SH-SY5Y (cell line): ENCODE measurements at regions not wholly inside any gene's neighbourhood (a gene's known extent, or its start where the extent isn't known, plus 50 kb on each side); places are given as distances from the start of the nearest gene placed in this dataset.

ENCODE experiments used
- GATA2 ChIP-seq: IDR thresholded peaks from 2 replicates; pipeline ENCODE4 v1.6.1; 2011; ENCODE audit warnings: mild to moderate bottlenecking, low read depth, low read length
- GATA3 ChIP-seq: IDR thresholded peaks from 2 replicates; pipeline ENCODE4 v1.6.1; 2011; ENCODE audit warnings: low read depth, mild to moderate bottlenecking, low read length, moderate library complexity

DNA sequence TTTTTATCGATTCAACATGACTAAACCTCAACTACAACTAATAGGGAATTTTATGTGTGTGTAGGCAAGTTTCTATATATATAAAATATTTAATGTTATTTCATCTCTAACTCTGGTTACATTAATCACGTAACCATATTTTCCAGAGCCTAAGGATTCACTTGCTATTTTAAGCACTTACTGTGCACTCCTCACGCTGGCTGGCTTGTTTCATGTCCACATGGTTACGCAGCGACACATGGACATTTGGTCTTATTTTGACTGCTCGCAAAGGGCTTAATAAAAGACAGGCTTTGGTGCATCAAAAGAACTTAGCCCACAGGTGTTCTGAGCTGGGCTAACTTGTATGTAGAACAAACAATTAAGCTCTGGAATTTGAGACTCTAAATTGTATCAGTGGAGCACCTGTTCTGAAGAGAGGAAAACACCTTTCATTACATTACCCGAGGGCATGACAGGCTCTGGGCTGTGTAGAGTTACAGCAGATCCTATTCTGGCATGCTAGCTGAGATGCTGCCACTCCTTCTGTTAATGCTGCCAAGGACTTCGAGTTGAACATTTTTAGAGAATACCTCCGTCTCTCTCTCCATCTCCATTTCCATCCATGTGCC is 130.0 kb upstream of the NR2F2 start:
- TF ChIP-seq GATA2 (no peak), GATA3 (no peak)

DNA sequence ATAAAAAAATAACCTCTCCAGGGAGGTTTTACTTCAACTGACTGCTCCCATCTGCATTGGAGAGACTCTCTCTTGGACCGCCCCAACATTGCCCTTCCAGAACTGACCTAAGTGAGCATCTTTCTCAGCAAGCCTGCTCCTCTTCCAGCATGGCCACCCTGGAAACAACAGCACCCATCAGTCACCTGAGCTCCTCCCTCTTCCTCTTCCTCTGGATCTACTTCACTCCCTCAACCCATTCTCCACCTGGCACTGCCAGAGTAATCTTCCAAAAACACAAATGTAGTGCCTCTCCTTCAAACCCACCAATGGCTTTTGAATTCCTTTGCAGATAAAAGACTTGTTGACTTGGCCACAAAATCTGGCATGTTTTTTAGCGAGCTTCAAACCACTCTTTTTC is 128.8 kb upstream of the NR2F2 start:
- TF ChIP-seq GATA3 (no peak), GATA2 (no peak)

DNA sequence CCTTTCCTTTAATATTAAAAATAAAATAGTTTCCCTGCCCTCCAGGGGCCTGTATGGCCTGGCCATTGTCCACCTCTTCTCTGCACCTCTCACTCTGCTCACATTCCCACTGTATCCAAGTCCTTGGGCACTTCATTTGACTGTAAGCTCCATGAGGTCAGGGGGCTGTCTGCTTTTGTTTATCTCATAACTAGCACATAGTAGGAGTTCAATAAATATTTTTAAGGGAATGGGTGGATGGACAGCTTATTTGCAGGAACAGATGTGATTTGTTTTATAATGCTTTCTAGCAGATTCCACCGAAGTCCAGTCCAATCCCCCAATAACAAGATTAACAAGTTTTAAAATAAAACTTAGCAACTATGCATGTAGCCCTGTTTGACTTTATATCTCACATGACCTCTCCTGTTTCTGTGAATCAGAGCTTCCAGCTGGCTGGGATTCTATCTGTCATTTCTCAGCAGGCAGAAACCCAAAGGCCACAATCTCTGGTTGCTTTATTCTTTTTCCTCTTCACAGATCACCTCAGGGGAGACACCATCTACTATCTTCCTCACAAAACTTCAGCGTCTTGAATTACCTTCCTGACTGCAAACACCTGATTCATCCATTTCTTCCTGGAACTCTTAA is 123.0 kb upstream of the NR2F2 start:
- TF ChIP-seq GATA3, result no peak
- TF ChIP-seq GATA2, result no peak

DNA sequence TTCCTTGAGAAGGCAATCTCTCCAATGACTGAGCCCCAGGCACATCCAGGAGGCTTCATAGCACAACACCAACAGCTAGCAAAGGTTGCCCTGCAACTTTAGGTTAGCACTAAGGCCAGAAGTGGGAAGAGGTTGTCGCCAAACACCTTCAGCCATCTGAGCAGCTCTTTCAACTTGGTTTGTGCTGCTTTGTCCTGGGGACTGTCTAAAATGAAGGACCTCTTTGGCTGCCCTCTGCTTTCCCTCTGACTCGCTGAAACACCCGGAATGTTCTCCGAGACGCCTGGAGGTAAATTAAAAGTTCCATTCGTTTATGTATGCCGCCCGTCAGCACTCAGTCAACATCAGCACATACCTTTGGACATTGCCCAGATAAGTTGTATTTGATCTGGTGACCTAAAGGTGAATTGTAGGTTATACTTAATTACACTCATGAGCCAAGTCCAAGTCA is 121.2 kb upstream of the NR2F2 start:
- TF ChIP-seq GATA2, result no peak
- TF ChIP-seq GATA3, result no peak

DNA sequence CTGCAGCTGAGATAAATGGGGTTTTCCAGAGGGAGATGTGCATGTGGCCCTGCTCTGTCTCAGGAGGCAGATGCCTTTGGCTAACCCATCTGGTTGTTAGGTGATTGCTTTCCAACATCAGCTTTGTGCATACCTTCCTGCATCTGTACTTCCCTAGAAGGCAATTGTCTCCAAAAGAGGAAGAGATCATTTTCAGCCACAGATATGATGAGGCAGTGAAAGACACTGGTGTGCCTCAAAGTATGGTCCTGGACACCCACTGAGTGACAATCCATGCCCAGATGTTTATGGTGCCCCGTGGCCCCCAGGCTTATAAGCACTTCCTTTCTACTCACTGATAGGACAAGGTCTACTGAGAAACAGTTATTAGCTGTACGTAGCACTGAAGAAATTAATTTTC is 117.5 kb upstream of the NR2F2 start:
- TF ChIP-seq GATA2 (no peak), GATA3 (no peak)

DNA sequence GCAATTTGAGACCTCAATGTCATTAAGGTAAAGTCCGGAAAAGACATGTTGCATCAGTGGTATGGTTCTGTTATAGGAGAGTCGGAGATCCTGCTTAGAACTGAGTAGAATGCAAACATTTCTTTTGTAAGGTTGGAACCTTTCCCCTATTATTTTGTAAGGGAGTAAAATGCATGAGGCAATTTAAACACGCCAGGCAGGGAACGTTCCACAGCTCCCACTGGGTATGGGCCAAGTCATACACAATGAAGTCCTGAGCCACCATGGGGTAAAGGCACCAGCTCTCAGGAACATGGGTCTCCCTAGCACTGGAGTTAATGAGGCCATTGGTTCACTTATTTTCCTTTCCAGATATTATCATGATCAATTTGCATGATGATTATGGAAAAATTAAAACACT is 116.6 kb upstream of the NR2F2 start:
- no peak for TF ChIP-seq GATA2
- TF ChIP-seq GATA3, result no peak

DNA sequence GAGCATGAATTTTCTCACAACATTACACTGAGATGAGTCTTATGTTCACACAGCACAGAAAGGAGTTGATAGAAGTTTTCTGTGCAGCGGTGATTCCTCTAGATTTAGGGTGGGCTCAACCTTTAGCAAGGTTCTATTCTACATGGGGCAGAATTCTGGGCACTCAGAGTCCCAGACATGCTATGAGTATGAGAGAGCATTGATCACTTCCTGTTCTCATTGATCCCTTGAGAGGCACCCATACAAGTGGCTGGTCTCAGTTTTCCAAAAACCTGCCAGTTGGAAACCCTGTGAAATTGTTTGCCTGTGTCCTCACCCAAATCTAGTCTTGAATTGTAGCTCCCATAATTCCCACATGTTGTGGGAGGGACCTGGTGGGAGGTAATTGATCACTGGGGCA is 112.5 kb upstream of the NR2F2 start:
- TF ChIP-seq GATA3 (no peak), GATA2 (no peak)

DNA sequence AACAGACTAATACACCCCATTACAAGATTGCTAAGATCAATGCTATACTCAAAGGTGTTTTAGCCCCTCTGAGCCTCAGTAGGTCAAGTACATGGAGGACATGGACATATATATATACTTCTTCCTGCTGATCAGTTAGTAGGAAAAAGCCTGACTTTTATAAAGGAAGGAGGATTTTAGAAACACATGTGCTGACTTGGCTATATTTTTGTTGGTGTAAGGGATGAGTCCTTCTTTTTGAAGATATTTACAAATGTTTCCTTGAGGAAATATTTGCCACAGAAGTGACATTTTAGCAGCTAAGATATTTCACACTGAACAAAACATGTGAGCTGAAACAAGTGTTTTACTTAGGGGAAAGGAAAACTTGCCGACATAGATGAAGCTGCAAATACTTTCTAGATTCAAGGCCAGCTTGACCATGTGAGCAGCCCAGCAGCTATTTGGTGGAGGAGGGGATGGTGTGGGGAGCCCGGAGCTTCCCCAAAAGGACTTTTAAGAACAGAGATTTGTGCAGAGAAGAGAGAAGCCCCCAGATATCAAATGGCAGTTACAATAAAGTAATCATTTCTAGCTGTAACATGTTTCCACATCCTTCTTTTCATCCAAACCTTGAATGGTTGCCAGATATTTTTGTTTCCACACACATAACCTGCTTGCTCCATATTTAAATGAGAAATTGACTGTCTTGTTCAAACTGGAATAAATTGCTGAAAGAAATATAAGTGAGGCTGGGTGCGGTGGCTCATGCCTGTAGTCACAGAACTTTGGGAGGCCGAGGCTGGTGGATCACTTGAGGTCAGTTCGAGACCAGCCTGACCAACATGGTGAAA is 111.7 kb upstream of the NR2F2 start:
- TF ChIP-seq GATA2 (no peak), GATA3 (no peak)

DNA sequence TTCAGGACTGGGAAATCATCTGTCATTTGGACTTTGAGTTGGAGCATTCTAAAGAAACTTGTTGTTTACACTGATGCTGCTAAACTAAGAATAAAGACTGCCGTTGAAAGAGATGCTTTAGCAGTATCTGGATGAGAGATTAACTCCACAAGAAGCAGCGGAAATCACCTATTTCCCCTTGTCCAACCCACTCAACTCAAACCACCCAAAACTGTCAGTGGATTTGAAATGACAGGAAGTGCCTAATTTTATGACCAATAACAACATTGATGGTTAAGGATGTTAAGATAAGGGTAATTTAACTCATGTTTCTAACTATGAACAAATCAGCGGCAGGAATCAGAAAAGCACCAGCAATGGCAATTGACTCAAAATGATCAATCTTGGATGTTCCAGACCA is 110.8 kb upstream of the NR2F2 start:
- TF ChIP-seq GATA3 (no peak), GATA2 (no peak)

DNA sequence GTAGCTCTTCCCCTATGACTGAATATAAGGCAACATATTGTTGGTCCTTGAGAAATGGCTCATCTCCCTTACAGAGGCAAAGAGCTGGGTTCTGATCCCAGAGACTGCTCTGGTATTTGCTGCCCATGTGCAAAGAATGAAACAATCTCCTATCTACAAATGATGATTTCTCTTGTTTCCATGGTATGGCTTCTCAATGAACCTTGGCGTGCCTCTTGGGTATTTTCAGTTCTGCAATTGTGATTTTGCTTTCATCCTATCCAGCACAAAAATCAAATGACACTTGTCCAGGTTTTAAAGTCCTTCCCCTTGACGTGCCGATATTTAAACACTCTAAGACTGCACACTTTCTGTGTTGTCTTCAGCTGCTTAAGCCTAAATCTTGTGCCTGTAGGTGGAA is 109.8 kb upstream of the NR2F2 start:
- TF ChIP-seq GATA3, result no peak
- TF ChIP-seq GATA2, result no peak

DNA sequence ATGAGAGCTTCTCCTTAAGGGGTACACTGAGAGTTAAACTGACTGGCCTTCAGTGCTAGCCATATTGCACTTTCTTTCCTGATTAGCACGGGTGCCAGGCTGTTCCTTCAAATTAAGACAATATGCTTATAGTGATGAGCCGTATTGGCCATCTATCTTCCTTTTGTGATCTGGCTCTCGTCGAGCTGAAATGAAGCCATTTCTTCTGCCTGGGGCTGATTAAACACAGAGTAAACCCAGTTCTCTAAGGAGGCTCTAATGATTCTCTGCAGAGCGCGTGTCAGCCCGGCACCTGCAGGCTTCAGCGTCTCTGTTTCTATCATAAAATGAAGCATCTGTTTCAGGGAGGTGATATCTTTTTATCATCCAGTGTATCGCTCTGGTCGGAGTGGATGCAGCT is 107.5 kb upstream of the NR2F2 start:
- no peak for TF ChIP-seq GATA3
- TF ChIP-seq GATA2, result no peak

DNA sequence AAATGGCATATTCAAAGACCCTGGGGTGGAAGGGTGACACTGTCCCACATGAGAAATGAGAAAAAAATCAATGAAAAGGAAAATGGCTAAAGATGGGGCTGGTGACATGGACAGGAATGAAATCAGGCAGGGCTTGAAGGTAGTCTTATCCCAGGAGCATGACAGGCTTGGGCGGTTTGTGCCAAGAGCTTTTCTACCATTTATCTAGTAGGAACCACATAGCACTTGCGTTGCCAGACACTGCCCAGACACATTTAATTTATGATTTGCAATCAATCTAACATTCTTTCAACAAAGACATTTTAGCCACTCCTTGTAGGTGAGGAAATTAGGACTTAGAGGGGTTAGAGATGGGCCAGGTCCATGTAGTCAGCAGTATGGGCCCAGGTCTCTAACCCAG is 106.6 kb upstream of the NR2F2 start:
- TF ChIP-seq GATA2, result no peak
- TF ChIP-seq GATA3, result no peak

DNA sequence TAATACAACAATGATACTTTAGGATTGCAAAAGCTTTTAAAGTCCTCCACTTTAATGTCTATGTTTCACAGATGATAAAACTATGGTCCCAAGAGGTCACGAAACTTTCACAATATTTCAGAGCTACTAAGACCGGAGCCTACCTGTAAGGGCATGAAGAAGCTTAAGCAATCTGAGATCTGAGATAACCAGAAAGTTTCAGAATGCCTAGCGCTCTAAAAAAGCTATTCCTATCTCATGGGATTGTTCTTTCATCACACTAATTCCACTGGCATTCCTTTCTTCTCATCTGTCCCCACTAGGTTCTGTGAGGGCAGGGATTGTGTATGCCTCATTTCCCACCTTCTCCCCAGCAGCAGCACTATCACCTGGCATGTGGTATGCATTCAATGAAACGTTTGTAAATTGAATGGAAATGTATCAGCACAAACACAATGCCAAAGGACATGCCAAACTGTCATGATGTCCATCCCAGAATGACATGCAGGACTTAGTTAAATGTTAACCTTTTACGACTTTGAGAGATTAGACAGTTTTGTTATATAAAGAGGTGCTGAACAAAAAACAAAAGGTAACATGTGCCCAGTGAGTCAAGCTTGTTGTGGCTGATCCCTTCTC is 104.7 kb upstream of the NR2F2 start:
- TF ChIP-seq GATA3, result no peak
- TF ChIP-seq GATA2, result no peak

DNA sequence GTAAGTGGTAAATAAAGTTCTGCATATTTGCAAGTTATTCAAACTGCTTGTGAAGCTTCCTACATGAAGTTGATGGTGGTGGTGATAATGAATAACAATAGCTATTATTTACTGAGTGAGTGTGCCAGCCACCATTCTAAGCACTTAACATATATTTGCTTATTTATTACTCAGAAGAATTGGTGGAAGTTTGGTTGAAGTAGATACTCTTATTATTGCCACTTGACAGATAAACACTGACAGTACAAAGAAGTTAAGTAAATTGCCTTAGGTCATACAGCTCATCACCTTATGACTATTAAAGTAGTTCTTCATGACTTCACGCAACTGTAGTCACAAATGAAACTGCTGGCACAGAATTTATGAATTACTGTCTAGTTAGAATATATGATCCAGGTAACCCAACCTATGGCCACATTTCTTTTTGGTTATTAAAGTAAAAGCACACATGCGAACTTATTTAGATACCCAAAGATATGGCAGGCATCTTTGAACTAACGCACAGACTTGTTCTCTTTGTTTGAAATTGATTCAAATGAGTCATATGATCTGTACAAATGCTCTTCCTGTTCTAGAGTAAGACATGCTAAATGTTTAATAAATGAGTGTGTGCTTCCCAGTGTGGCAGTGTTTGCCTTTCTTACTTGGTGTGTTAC is 99.8 kb upstream of the NR2F2 start:
- TF ChIP-seq GATA2 (no peak), GATA3 (no peak)
